Glutamatergic neuron (in vitro differentiated cells): ENCODE measurements at regions not wholly inside any gene's neighbourhood (a gene's known extent, or its start where the extent isn't known, plus 50 kb on each side); places are given as distances from the start of the nearest gene placed in this dataset.

Experiments used
- DNase-seq: peaks from one replicate; pipeline ENCODE4 v3.0.0; 2022
- H3K27ac Mint-ChIP-seq: one replicate; pipeline ENCODE4 v1.8.0; 2020; ENCODE audit warnings: mild to moderate bottlenecking, mixed read lengths, inconsistent platforms; ENCODE audit not compliant: unreplicated experiment
- H3K27me3 Mint-ChIP-seq: one replicate; pipeline ENCODE4 v1.8.0; 2020; ENCODE audit warnings: mild to moderate bottlenecking, moderate library complexity, mixed read lengths, inconsistent platforms; ENCODE audit not compliant: unreplicated experiment
- H3K36me3 Mint-ChIP-seq: one replicate; pipeline ENCODE4 v1.8.0; 2020; ENCODE audit warnings: mild to moderate bottlenecking, mixed read lengths, inconsistent platforms; ENCODE audit not compliant: unreplicated experiment
- H3K4me1 Mint-ChIP-seq: one replicate; pipeline ENCODE4 v1.8.0; 2020; ENCODE audit warnings: mild to moderate bottlenecking, low read depth, mixed read lengths, inconsistent platforms; ENCODE audit not compliant: unreplicated experiment
- H3K4me3 Mint-ChIP-seq: one replicate; pipeline ENCODE4 v1.8.0; 2020; ENCODE audit warnings: mild to moderate bottlenecking, mixed read lengths, inconsistent platforms; ENCODE audit not compliant: unreplicated experiment
- H3K9me3 Mint-ChIP-seq: one replicate; pipeline ENCODE4 v1.8.0; 2020; ENCODE audit warnings: mild to moderate bottlenecking, moderate library complexity, mixed read lengths, inconsistent platforms; ENCODE audit not compliant: unreplicated experiment
- TF ChIP-seq, protein P1 (sequence below): fragments of 200-600 bp; sonication (generic); IDR thresholded peaks from one replicate; pipeline ENCODE4 v1.5.0; 2021; ENCODE audit not compliant: partially characterized antibody, unreplicated experiment

DNA sequence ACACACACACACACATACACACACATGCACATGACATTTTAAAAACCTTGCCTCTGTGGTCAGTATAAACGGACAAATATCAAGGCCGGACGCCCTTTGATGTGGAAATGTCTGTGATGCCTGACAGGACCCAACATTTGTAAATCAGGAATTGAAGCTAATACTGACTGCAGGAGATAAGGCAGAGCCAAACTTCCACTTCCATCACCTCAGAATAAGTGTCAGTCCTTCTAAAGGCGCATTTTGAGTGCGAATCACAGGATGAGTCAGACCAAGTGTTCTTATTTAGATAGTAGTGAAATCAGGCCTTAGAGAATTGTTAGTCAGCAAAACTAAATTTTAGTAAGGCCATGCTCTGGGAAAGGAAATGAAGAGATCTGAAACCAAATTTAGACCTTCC, 211.7 kb upstream of the LRATD1 start:
- H3K36me3 Mint-ChIP-seq = no peaks in the 10 kb centered on the region
- TF ChIP-seq, protein P1, sequence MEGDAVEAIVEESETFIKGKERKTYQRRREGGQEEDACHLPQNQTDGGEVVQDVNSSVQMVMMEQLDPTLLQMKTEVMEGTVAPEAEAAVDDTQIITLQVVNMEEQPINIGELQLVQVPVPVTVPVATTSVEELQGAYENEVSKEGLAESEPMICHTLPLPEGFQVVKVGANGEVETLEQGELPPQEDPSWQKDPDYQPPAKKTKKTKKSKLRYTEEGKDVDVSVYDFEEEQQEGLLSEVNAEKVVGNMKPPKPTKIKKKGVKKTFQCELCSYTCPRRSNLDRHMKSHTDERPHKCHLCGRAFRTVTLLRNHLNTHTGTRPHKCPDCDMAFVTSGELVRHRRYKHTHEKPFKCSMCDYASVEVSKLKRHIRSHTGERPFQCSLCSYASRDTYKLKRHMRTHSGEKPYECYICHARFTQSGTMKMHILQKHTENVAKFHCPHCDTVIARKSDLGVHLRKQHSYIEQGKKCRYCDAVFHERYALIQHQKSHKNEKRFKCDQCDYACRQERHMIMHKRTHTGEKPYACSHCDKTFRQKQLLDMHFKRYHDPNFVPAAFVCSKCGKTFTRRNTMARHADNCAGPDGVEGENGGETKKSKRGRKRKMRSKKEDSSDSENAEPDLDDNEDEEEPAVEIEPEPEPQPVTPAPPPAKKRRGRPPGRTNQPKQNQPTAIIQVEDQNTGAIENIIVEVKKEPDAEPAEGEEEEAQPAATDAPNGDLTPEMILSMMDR = no peak
- H3K9me3 Mint-ChIP-seq = peaks cover 2% of the 10 kb centered on the region
- no peak overlapping the region for H3K4me3 Mint-ChIP-seq
- no peak overlapping the region for H3K27ac Mint-ChIP-seq
- no peaks in the 10 kb centered on the region for H3K4me1 Mint-ChIP-seq
- H3K27me3 Mint-ChIP-seq = no peaks in the 10 kb centered on the region
- no peak for DNase-seq

DNA sequence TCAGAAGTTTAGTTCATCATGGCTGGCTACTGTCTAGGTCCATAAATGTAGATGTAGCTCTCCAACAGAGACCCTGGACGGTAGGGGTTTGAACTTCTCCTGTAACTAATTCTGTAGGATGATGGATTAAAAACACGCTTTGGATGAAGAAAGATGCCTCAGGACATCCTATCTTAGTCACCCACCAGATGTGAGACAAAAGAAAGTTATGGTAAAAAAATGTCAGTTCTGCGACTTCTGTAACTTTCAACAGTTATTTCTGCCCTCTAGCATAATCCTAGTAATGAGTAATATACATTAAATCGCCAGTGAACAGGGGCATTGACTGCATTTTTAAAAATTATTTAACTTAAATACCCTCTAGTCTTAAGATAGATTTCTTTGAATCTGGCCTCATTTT, 210.1 kb upstream of the LRATD1 start:
- Mint-ChIP-seq H3K4me1 (no peaks in the 10 kb centered on the region), H3K27ac (no peak overlapping the region), H3K36me3 (no peaks in the 10 kb centered on the region), H3K4me3 (no peak overlapping the region), H3K27me3 (no peaks in the 10 kb centered on the region), H3K9me3 (peaks cover under 1% of the 10 kb centered on the region)
- DNase-seq = no peak
- TF ChIP-seq, protein P1 = no peak

DNA sequence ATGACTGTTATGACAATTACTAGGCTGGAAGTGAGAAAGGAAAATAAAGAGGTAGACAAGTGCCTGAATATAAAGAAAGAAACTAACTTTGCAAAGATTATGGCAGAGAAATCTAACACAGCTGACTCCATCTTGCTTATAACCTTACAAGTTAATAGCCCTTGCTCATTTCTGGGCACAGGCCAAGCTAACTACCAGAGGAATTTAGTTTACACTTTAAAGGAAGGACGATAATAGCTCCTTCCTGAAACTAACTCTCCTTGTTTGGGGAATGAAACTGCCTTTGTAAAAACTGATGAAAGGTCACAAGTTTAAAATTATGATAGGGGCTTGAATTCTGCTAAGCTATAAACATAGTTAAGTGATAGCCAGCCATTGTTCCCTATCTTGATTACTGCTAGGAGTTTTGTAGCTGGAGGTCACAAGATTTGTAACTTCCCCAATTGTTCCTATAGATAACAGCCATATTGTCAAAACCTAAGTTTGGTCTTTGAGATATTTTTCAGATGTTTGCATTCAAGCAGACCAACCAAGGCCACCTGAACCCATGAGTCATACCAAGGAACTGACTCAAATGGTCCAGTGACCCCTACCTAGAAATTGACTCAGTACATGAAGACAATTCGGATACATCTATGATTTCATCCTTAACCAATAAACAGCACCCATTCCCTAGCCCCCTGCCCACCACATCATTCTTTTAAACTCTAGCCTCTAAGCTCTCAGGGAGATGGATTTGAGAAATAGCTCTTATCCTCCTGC, 209.2 kb upstream of the LRATD1 start:
- no peaks in the 10 kb centered on the region for H3K9me3 Mint-ChIP-seq

DNA sequence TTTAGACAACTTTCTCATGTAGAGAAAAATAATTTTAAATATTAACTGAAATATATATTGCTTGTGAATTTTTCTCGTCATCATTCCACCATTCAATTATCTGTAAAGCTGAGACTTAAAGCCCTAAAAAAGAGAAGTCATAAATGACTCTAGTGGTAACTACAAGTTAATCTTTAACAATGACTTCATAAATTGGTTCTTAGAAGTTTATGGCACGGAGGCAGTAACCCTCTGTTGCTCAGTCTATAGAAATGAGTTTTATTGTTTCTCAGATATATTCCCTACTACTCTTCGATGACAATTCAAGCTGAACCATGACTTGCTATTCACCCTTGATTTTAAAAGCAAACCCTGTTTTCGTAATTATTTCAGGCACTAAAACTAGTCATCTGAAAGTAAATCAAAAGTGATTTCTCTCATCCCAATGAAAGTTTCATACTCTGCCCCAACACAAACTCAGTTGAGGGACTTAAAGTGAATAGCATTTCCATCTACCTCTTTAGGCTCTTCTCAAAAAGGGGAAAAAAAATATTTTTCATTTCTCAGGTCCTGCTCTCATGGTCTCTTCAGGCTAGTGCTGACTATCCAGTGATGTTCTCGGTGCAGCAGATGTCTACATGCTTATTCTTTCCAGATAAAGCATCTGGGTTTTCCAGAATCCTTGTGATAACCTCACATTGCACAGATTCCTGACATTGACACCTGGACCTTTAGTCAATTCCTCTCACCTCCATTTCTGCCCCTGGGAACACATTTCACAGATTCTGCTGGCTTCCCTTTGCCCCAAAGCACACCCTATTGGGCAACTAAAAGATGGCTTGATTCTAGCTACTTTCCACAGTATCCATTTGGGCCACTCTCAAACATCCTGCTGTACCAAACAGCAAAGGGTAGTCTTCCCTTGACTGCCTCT, 207.8 kb upstream of the LRATD1 start:
- TF ChIP-seq, protein P1 = no peak
- Mint-ChIP-seq H3K4me1 (no peaks in the 10 kb centered on the region), H3K9me3 (no peaks in the 10 kb centered on the region), H3K4me3 (no peak overlapping the region), H3K27ac (no peak overlapping the region), H3K36me3 (no peaks in the 10 kb centered on the region), H3K27me3 (no peaks in the 10 kb centered on the region)
- DNase-seq = no peak

More for the DNA sequence above, 209.2 kb upstream of the LRATD1 start:
- Mint-ChIP-seq H3K4me3 (no peak overlapping the region), H3K4me1 (no peaks in the 10 kb centered on the region), H3K36me3 (no peaks in the 10 kb centered on the region), H3K27me3 (no peaks in the 10 kb centered on the region), H3K27ac (no peak overlapping the region)
- TF ChIP-seq, protein P1 = no peak
- DNase-seq = no peak

DNA sequence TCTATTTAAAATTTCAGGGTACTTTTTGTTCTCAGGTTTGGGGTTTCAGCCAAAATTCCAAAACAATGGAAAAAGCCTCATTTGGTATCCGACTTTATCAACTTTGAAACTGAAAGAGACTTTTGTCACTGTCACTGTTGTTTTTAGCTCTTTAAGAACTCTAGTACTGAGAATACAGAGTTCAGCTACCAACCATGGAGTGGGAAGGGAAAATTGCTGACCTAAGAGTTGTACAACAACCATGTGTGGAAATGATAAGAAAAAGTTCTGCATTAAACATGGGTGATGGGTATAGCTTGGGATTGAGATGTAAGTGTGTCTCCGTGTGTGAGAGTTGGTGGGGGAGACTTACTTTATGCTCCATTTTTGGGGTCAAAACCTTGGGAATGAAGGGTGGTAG, 206.6 kb upstream of the LRATD1 start:
- DNase-seq = no peak
- TF ChIP-seq, protein P1 = no peak
- Mint-ChIP-seq H3K4me1 (no peaks in the 10 kb centered on the region), H3K4me3 (no peak overlapping the region), H3K27ac (no peak overlapping the region), H3K36me3 (no peaks in the 10 kb centered on the region), H3K9me3 (no peaks in the 10 kb centered on the region), H3K27me3 (no peaks in the 10 kb centered on the region)
